ENCODE measurements at regions not wholly inside any gene's neighbourhood (a gene's known extent, or its start where the extent isn't known, plus 50 kb on each side); places are given as distances from the start of the nearest gene placed in this dataset.

GRCh38 chr7:136709876-136710275 lies 158.6 kb upstream of the CHRM2 start:
- TF ChIP-seq CTCF (conservative IDR thresholded peaks at IDR 0.05; ENCODE audit: low read length) = no peak
- no peak for TF ChIP-seq EZH2phosphoT487 (IDR thresholded peaks at IDR 0.05; ENCODE audit: borderline replicate concordance)

All from Loucy (cell line).